OCI-LY3 (cell line): ENCODE measurements at regions not wholly inside any gene's neighbourhood (a gene's known extent, or its start where the extent isn't known, plus 50 kb on each side); places are given as distances from the start of the nearest gene placed in this dataset.

ENCODE experiments used
- H2AFZ ChIP-seq: fragments of 200-600, 300-600 bp; shearing (Covaris generic); 2 replicates; pipeline ENCODE4 v1.6.0; 2014; ENCODE audit warnings: antibody characterized with exemption, low read depth, low read length
- H3K27ac ChIP-seq: fragments of 200-600, 300-600 bp; sonication (generic); 2 replicates; pipeline ENCODE4 v1.5.1; 2014; ENCODE audit warnings: mild to moderate bottlenecking, low read length, moderate library complexity, mixed read lengths
- H3K27me3 ChIP-seq: fragments of 200-600, 300-600 bp; sonication (generic); 2 replicates; pipeline ENCODE4 v1.6.1; 2014; ENCODE audit warnings: low read depth, low read length, mixed read lengths
- H3K36me3 ChIP-seq: fragments of 200-600, 300-600 bp; sonication (generic); replicated peaks from 2 replicates; pipeline ENCODE3; 2014; ENCODE audit warnings: low read depth, low read length, mixed read lengths
- H3K4me1 ChIP-seq: fragments of 300-600, 200-600 bp; sonication (generic); 2 replicates; pipeline ENCODE4 v1.6.1; 2014; ENCODE audit warnings: low read length, mixed read lengths
- H3K4me2 ChIP-seq: fragments of 200-600, 300-600 bp; sonication (generic); 2 replicates; pipeline ENCODE4 v1.6.1; 2014; ENCODE audit warnings: low read length, mixed read lengths
- H3K4me3 ChIP-seq: fragments of 300-600, 200-600 bp; sonication (generic); 2 replicates; pipeline ENCODE4 v1.5.1; 2014; ENCODE audit warnings: antibody characterized with exemption, mild to moderate bottlenecking, low read length, moderate library complexity
- H3K79me2 ChIP-seq: fragments of 300-600, 200-600 bp; shearing (Covaris generic); 2 replicates; pipeline ENCODE4 v1.6.1; 2014; ENCODE audit warnings: mild to moderate bottlenecking, low read length, mixed read lengths
- H3K9ac ChIP-seq: fragments of 300-600, 200-600 bp; shearing (Covaris generic); 2 replicates; pipeline ENCODE4 v1.6.0; 2014; ENCODE audit warnings: mild to moderate bottlenecking, low read length, moderate library complexity
- H3K9me3 ChIP-seq: fragments of 200-600, 300-600 bp; shearing (Covaris generic); 2 replicates; pipeline ENCODE4 v1.6.1; 2014; ENCODE audit warnings: low read length, mixed read lengths; ENCODE audit not compliant: insufficient read depth
- H4K20me1 ChIP-seq: fragments of 200-600, 300-600 bp; sonication (generic); 2 replicates; pipeline ENCODE4 v1.6.1; 2016; ENCODE audit warnings: low read length, mixed read lengths; ENCODE audit not compliant: insufficient read depth
- EZH2phosphoT487 ChIP-seq: fragments of 200-600 bp; shearing (Covaris generic); IDR thresholded peaks from 2 replicates; pipeline ENCODE4 v1.6.1; 2018; ENCODE audit warnings: antibody characterized with exemption, mixed run types, low read depth
- TF ChIP-seq, protein P1 (sequence below): fragments of 200-600, 300-600 bp; sonication (generic); IDR thresholded peaks from 2 replicates; pipeline ENCODE4 v1.5.1; 2014; ENCODE audit warnings: antibody characterized with exemption, low read length, low read depth

DNA sequence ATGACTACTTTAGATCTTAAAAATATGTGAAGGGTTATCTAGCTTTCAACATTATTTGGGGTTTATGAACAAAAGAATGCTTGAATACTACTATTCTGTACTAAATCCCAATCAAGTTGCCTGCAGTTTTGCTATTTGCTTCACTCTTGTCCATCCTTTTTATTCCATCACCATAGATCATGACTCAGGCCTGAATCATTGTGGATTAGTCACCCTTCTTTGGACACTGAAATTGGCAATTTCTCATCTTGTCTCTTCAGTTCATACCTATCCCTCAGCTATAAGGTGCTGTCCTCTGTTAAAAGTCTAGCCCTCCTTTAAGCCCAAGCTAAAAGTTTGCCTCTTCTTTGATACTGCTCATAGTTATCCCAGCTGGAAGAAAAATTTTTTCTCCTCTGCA, 199.1 kb downstream of the CENPW start:
- H3K27ac ChIP-seq = no peak overlapping the region
- H3K9ac ChIP-seq = no peak overlapping the region
- H2AFZ ChIP-seq = no peak overlapping the region
- H3K4me3 ChIP-seq = no peak overlapping the region
- no peaks in the 10 kb centered on the region for H3K79me2 ChIP-seq
- TF ChIP-seq, protein P1, sequence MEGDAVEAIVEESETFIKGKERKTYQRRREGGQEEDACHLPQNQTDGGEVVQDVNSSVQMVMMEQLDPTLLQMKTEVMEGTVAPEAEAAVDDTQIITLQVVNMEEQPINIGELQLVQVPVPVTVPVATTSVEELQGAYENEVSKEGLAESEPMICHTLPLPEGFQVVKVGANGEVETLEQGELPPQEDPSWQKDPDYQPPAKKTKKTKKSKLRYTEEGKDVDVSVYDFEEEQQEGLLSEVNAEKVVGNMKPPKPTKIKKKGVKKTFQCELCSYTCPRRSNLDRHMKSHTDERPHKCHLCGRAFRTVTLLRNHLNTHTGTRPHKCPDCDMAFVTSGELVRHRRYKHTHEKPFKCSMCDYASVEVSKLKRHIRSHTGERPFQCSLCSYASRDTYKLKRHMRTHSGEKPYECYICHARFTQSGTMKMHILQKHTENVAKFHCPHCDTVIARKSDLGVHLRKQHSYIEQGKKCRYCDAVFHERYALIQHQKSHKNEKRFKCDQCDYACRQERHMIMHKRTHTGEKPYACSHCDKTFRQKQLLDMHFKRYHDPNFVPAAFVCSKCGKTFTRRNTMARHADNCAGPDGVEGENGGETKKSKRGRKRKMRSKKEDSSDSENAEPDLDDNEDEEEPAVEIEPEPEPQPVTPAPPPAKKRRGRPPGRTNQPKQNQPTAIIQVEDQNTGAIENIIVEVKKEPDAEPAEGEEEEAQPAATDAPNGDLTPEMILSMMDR = no peak
- no peak for TF ChIP-seq EZH2phosphoT487
- no peaks in the 10 kb centered on the region for H4K20me1 ChIP-seq
- H3K36me3 ChIP-seq = no peaks in the 10 kb centered on the region
- H3K4me2 ChIP-seq = no peak overlapping the region
- no peaks in the 10 kb centered on the region for H3K9me3 ChIP-seq
- no peaks in the 10 kb centered on the region for H3K27me3 ChIP-seq
- H3K4me1 ChIP-seq = no peaks in the 10 kb centered on the region

DNA sequence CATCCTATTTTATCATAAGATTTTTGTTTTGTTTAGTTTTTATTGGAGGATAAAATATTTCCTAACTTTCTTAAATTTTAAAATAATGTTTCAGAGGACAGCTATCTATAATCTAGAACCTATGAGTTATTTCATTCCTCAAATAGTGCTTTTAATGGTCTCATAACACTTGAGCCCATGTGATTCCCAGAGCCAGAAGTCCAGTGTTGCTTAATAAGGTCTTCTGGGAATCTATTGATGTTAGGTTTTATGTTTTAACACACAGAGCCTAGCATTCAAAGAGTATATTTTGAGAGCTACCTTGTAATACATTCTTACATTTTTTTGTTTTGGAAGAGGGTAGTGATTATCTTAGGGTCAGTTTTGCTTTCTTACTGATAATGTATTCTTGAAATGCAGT, 200.2 kb downstream of the CENPW start:
- Histone ChIP-seq H3K27ac (no peak overlapping the region), H2AFZ (no peak overlapping the region)

DNA sequence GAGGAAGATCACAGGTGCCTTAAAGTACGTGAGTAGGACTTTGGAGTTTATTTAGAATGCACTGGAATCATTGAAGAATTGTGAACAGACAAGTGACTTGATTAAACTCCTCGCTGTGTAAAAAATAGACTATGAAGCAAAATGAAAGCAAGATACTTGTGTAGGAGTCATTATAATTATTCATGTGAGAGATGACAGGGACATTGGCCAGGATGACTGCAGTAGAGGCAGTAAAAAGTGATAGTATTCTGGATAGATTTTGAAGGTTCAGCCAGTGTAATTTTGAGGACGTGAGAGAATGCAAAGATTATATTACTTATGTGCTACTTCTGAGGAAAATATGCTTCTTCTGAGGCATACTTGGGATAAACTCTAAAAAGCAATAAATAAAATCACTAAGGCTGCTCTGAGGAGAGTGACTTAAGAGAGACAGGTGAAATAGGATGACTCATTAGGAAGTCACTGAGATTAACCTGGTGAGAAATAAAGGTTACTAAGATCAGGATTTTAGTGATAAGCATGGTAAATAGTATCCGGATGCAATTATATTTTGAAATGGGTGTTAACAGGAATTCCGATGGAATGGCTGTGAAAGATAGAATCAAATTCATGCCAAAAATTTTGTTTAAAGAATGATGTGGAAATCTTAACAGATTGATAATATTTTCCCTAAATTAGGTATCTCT, 202.0 kb downstream of the CENPW start:
- Histone ChIP-seq H3K9me3 (no peaks in the 10 kb centered on the region), H3K36me3 (no peaks in the 10 kb centered on the region), H2AFZ (no peak overlapping the region), H3K4me1 (no peaks in the 10 kb centered on the region), H4K20me1 (no peaks in the 10 kb centered on the region), H3K4me3 (no peak overlapping the region), H3K9ac (no peak overlapping the region), H3K27ac (no peak overlapping the region), H3K79me2 (no peaks in the 10 kb centered on the region), H3K27me3 (no peaks in the 10 kb centered on the region), H3K4me2 (no peak overlapping the region)
- TF ChIP-seq, protein P1 = no peak

More for the DNA sequence above, 200.2 kb downstream of the CENPW start:
- Histone ChIP-seq H3K9ac (no peak overlapping the region), H3K4me3 (no peak overlapping the region), H3K79me2 (no peaks in the 10 kb centered on the region), H3K27me3 (no peaks in the 10 kb centered on the region), H3K9me3 (no peaks in the 10 kb centered on the region), H3K4me2 (no peak overlapping the region), H3K36me3 (no peaks in the 10 kb centered on the region), H4K20me1 (no peaks in the 10 kb centered on the region), H3K4me1 (no peaks in the 10 kb centered on the region)
- TF ChIP-seq, protein P1 = no peak
- TF ChIP-seq EZH2phosphoT487 = no peak

DNA sequence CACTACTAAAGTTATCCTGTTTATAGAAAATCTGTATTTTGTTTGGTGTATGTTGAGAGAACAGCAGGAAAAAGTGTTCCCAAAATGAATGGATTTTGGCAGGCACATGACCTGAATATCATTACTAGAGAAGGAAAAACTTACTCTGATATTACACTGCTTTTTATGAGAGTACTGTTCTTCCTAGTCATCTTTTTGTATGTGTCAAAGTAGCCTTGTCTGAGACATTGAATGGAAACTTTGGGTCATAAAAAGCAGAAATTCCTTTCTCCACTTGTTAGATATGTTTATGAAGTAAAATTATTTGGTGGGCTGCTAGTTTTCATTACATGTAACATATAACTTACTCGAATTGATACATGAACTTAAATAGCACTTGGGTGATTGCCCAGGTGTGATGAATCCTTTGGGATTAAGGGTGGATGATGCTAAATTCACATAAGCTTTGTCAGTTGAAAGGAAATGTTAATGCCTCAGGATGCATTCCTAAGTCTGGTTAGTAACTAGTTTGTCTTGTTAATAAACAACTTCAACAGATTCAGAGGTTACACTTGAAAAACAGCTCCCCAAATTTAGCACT, 206.7 kb downstream of the CENPW start:
- Histone ChIP-seq H3K4me1 (no peaks in the 10 kb centered on the region), H3K9me3 (no peaks in the 10 kb centered on the region), H3K36me3 (no peaks in the 10 kb centered on the region), H3K9ac (no peak overlapping the region), H3K4me3 (no peak overlapping the region), H3K4me2 (no peak overlapping the region), H4K20me1 (no peaks in the 10 kb centered on the region), H3K79me2 (no peaks in the 10 kb centered on the region), H3K27me3 (no peaks in the 10 kb centered on the region), H2AFZ (no peak overlapping the region), H3K27ac (no peak overlapping the region)
- no peak for TF ChIP-seq EZH2phosphoT487
- TF ChIP-seq, protein P1 = no peak
